Tibial nerve (tissue), 4 donors: ENCODE measurements at regions not wholly inside any gene's neighbourhood (a gene's known extent, or its start where the extent isn't known, plus 50 kb on each side); places are given as distances from the start of the nearest gene placed in this dataset.

ENCODE experiments used
- CTCF ChIP-seq, 5 experiments: fragments of 200-600 bp in 3 of 5; fragments of 450-650 bp in 2 of 5; sonication (generic) in 3 of 5; IDR thresholded peaks; one replicate each; pipeline ENCODE4 v1.5.1; 2016 to 2019; ENCODE audit warnings: antibody characterized with exemption in 5 of 5, mild to moderate bottlenecking in 3 of 5, moderate library complexity in 2 of 5
- EP300 ChIP-seq, 2 donors: sonication (generic); formaldehyde crosslinking; IDR thresholded peaks; one replicate each; pipeline ENCODE4 v1.6.1; 2017; ENCODE audit warnings: antibody characterized with exemption in 2 of 2, mild to moderate bottlenecking in 1 of 2
- POLR2A ChIP-seq, 2 donors: fragments of 450-650 bp; IDR thresholded peaks; one replicate each; pipeline ENCODE4 v1.6.1; 2017; ENCODE audit warnings: antibody characterized with exemption in 2 of 2, mild to moderate bottlenecking in 2 of 2, moderate library complexity in 2 of 2

DNA sequence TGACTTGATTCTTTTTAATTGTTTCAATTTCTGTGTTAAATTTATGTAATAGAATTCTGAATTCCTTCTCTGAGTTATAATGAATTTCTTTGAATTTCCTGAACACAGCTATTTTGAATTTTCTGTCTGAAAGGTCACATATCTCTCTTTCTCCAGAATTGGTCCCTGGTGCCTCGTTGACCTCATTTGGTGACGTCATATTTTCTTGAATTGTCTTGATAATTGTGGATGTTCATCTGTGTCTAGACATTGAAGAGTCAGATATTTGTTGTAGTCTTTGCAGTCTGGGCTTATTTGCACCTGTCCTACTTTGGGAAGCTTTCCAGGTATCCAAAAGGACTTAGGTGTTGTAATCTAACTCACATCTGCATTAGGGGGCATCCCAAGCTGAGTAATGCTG lies 111.4 kb upstream of the LRRTM4 start:
- TF ChIP-seq EP300 (IDR thresholded peaks at IDR 0.05): no peak
- TF ChIP-seq CTCF (IDR thresholded peaks at IDR 0.05): no peak
- no peak for TF ChIP-seq POLR2A (IDR thresholded peaks at IDR 0.05)
